ENCODE measurements at regions not wholly inside any gene's neighbourhood (a gene's known extent, or its start where the extent isn't known, plus 50 kb on each side); places are given as distances from the start of the nearest gene placed in this dataset.
A peak's percentile ranks its signal among the peaks of the same experiment; 100 is the strongest.

GRCh38 chr4:185950891-185951290, 118.1 kb upstream of the TLR3 start:
- Histone ChIP-seq H3K27ac (ENCODE audit: low read depth, low read length) (no peak overlapping the region), H3K4me3 (ENCODE audit: low read depth, low read length) (no peak overlapping the region), H3K9me3 (ENCODE audit: control insufficient read depth, insufficient read depth, low read length) (no peaks in the 10 kb centered on the region)

GRCh38 chr4:185955151-185955770, 113.7 kb upstream of the TLR3 start:
- H3K27me3 ChIP-seq (ENCODE audit: control insufficient read depth, insufficient read depth, low read length): no peaks in the 10 kb centered on the region
- H3K4me3 ChIP-seq (ENCODE audit: low read depth, low read length): no peak overlapping the region
- H3K9ac ChIP-seq (ENCODE audit: low read depth, low read length): no peak overlapping the region
- peak overlapping the region; percentile 42 for H3K27ac ChIP-seq (ENCODE audit: low read depth, low read length)
- no peaks in the 10 kb centered on the region for H3K36me3 ChIP-seq (ENCODE audit: control insufficient read depth, insufficient read depth, low read length)
- H3K4me1 ChIP-seq (ENCODE audit: control insufficient read depth, insufficient read depth, low read length): peaks cover 25% of the 10 kb centered on the region
- no peaks in the 10 kb centered on the region; the same call in 1 of the 2 replicates for H3K9me3 ChIP-seq (ENCODE audit: control insufficient read depth, insufficient read depth, low read length)

More at GRCh38 chr4:185950891-185951290, 118.1 kb upstream of the TLR3 start:
- peaks cover 15% of the 10 kb centered on the region for H3K4me1 ChIP-seq (ENCODE audit: control insufficient read depth, insufficient read depth, low read length)
- no peaks in the 10 kb centered on the region for H3K27me3 ChIP-seq (ENCODE audit: control insufficient read depth, insufficient read depth, low read length)
- no peak overlapping the region for H3K9ac ChIP-seq (ENCODE audit: low read depth, low read length)
- no peaks in the 10 kb centered on the region for H3K36me3 ChIP-seq (ENCODE audit: control insufficient read depth, insufficient read depth, low read length)

GRCh38 chr4:185955826-185956543, 113.0 kb upstream of the TLR3 start:
- H3K9me3 ChIP-seq (ENCODE audit: control insufficient read depth, insufficient read depth, low read length): no peaks in the 10 kb centered on the region; the same call in 1 of the 2 replicates
- H3K27me3 ChIP-seq (ENCODE audit: control insufficient read depth, insufficient read depth, low read length): no peaks in the 10 kb centered on the region
- no peak overlapping the region for H3K4me3 ChIP-seq (ENCODE audit: low read depth, low read length)
- no peaks in the 10 kb centered on the region for H3K36me3 ChIP-seq (ENCODE audit: control insufficient read depth, insufficient read depth, low read length)
- no peak overlapping the region for H3K9ac ChIP-seq (ENCODE audit: low read depth, low read length)
- peaks cover 25% of the 10 kb centered on the region for H3K4me1 ChIP-seq (ENCODE audit: control insufficient read depth, insufficient read depth, low read length)
- H3K27ac ChIP-seq (ENCODE audit: low read depth, low read length): peak overlapping the region; percentile 42

- Histone ChIP-seq H3K4me3 (ENCODE audit: low read depth, low read length) (no peak overlapping the region), H3K27ac (ENCODE audit: low read depth, low read length) (peak overlapping the region; percentile 42), H3K27me3 (ENCODE audit: control insufficient read depth, insufficient read depth, low read length) (no peaks in the 10 kb centered on the region), H3K36me3 (ENCODE audit: control insufficient read depth, insufficient read depth, low read length) (no peaks in the 10 kb centered on the region), H3K9me3 (ENCODE audit: control insufficient read depth, insufficient read depth, low read length) (no peaks in the 10 kb centered on the region; the same call in 1 of the 2 replicates), H3K4me1 (ENCODE audit: control insufficient read depth, insufficient read depth, low read length) (peaks cover 25% of the 10 kb centered on the region), H3K9ac (ENCODE audit: low read depth, low read length) (no peak overlapping the region)
These were observed 112.4 kb upstream of the TLR3 start for GRCh38 chr4:185956544-185956940.

- H3K4me3 ChIP-seq (ENCODE audit: low read depth, low read length): no peak overlapping the region
- peaks cover 25% of the 10 kb centered on the region for H3K4me1 ChIP-seq (ENCODE audit: control insufficient read depth, insufficient read depth, low read length)
- H3K27ac ChIP-seq (ENCODE audit: low read depth, low read length): no peak overlapping the region
- H3K36me3 ChIP-seq (ENCODE audit: control insufficient read depth, insufficient read depth, low read length): no peaks in the 10 kb centered on the region
- no peaks in the 10 kb centered on the region for H3K27me3 ChIP-seq (ENCODE audit: control insufficient read depth, insufficient read depth, low read length)
- H3K9me3 ChIP-seq (ENCODE audit: control insufficient read depth, insufficient read depth, low read length): no peaks in the 10 kb centered on the region; the same call in 1 of the 2 replicates
- H3K9ac ChIP-seq (ENCODE audit: low read depth, low read length): no peak overlapping the region
These were observed 110.7 kb upstream of the TLR3 start for GRCh38 chr4:185958094-185958747.

- peaks cover 8% of the 10 kb centered on the region; the same call in 1 of the 2 replicates for H3K4me1 ChIP-seq (ENCODE audit: control insufficient read depth, insufficient read depth, low read length)
- H3K27me3 ChIP-seq (ENCODE audit: control insufficient read depth, insufficient read depth, low read length): no peaks in the 10 kb centered on the region
- no peak overlapping the region for H3K9ac ChIP-seq (ENCODE audit: low read depth, low read length)
- H3K4me3 ChIP-seq (ENCODE audit: low read depth, low read length): no peak overlapping the region
- H3K27ac ChIP-seq (ENCODE audit: low read depth, low read length): no peak overlapping the region
- no peaks in the 10 kb centered on the region for H3K36me3 ChIP-seq (ENCODE audit: control insufficient read depth, insufficient read depth, low read length)
- peaks cover 11% of the 10 kb centered on the region for H3K9me3 ChIP-seq (ENCODE audit: control insufficient read depth, insufficient read depth, low read length)
These were observed 103.3 kb upstream of the TLR3 start for GRCh38 chr4:185965426-185966384.

GRCh38 chr4:185966549-185966948, 102.4 kb upstream of the TLR3 start:
- no peak overlapping the region for H3K27ac ChIP-seq (ENCODE audit: low read depth, low read length)
- no peak overlapping the region for H3K9ac ChIP-seq (ENCODE audit: low read depth, low read length)
- peaks cover 8% of the 10 kb centered on the region; the same call in 1 of the 2 replicates for H3K4me1 ChIP-seq (ENCODE audit: control insufficient read depth, insufficient read depth, low read length)
- peaks cover 11% of the 10 kb centered on the region for H3K9me3 ChIP-seq (ENCODE audit: control insufficient read depth, insufficient read depth, low read length)
- H3K36me3 ChIP-seq (ENCODE audit: control insufficient read depth, insufficient read depth, low read length): no peaks in the 10 kb centered on the region
- H3K27me3 ChIP-seq (ENCODE audit: control insufficient read depth, insufficient read depth, low read length): no peaks in the 10 kb centered on the region
- H3K4me3 ChIP-seq (ENCODE audit: low read depth, low read length): no peak overlapping the region

- Histone ChIP-seq H3K36me3 (ENCODE audit: control insufficient read depth, insufficient read depth, low read length) (no peaks in the 10 kb centered on the region), H3K9me3 (ENCODE audit: control insufficient read depth, insufficient read depth, low read length) (peaks cover 11% of the 10 kb centered on the region), H3K4me3 (ENCODE audit: low read depth, low read length) (no peak overlapping the region), H3K27ac (ENCODE audit: low read depth, low read length) (no peak overlapping the region), H3K9ac (ENCODE audit: low read depth, low read length) (no peak overlapping the region), H3K4me1 (ENCODE audit: control insufficient read depth, insufficient read depth, low read length) (peaks cover 8% of the 10 kb centered on the region; the same call in 1 of the 2 replicates), H3K27me3 (ENCODE audit: control insufficient read depth, insufficient read depth, low read length) (no peaks in the 10 kb centered on the region)
These were observed 101.8 kb upstream of the TLR3 start for GRCh38 chr4:185966997-185967775.

GRCh38 chr4:185969657-185970056, 99.3 kb upstream of the TLR3 start:
- H3K9ac ChIP-seq (ENCODE audit: low read depth, low read length): no peak overlapping the region
- H3K4me1 ChIP-seq (ENCODE audit: control insufficient read depth, insufficient read depth, low read length): 0 out of 2 replicates have a peak, but pooled peaks cover 5% of the 10 kb centered on the region
- no peak overlapping the region for H3K4me3 ChIP-seq (ENCODE audit: low read depth, low read length)
- no peak overlapping the region for H3K27ac ChIP-seq (ENCODE audit: low read depth, low read length)
- peaks cover 11% of the 10 kb centered on the region for H3K9me3 ChIP-seq (ENCODE audit: control insufficient read depth, insufficient read depth, low read length)
- H3K36me3 ChIP-seq (ENCODE audit: control insufficient read depth, insufficient read depth, low read length): no peaks in the 10 kb centered on the region
- no peaks in the 10 kb centered on the region for H3K27me3 ChIP-seq (ENCODE audit: control insufficient read depth, insufficient read depth, low read length)

All from HUES48 (cell line).